ENCODE measurements at regions not wholly inside any gene's neighbourhood (a gene's known extent, or its start where the extent isn't known, plus 50 kb on each side); places are given as distances from the start of the nearest gene placed in this dataset.
A peak's percentile ranks its signal among the peaks of the same experiment; 100 is the strongest.

- no peak overlapping the region for H3K4me3 ChIP-seq
- no peak overlapping the region for H3K27ac ChIP-seq
- TF ChIP-seq, protein P1, sequence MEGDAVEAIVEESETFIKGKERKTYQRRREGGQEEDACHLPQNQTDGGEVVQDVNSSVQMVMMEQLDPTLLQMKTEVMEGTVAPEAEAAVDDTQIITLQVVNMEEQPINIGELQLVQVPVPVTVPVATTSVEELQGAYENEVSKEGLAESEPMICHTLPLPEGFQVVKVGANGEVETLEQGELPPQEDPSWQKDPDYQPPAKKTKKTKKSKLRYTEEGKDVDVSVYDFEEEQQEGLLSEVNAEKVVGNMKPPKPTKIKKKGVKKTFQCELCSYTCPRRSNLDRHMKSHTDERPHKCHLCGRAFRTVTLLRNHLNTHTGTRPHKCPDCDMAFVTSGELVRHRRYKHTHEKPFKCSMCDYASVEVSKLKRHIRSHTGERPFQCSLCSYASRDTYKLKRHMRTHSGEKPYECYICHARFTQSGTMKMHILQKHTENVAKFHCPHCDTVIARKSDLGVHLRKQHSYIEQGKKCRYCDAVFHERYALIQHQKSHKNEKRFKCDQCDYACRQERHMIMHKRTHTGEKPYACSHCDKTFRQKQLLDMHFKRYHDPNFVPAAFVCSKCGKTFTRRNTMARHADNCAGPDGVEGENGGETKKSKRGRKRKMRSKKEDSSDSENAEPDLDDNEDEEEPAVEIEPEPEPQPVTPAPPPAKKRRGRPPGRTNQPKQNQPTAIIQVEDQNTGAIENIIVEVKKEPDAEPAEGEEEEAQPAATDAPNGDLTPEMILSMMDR (IDR thresholded peaks at IDR 0.05): no peak
- no peaks in the 10 kb centered on the region for H3K27me3 ChIP-seq (ENCODE audit: low read depth)
- H3K9me3 ChIP-seq: peaks cover 8% of the 10 kb centered on the region
- no peaks in the 10 kb centered on the region for H3K4me1 ChIP-seq
- DNase-seq: no peak
- no peak for ATAC-seq
- H3K36me3 ChIP-seq: no peaks in the 10 kb centered on the region
- intact Hi-C loops (cut with DNase I): no loop called here
Observed at GRCh38 chr16:86410081-86410480, 100.2 kb upstream of the FOXF1 start.

- Histone ChIP-seq H3K36me3 (no peaks in the 10 kb centered on the region), H3K4me1 (no peaks in the 10 kb centered on the region), H3K27ac (no peak overlapping the region), H3K9me3 (peaks cover 8% of the 10 kb centered on the region), H3K27me3 (ENCODE audit: low read depth) (peaks cover 2% of the 10 kb centered on the region), H3K4me3 (no peak overlapping the region)
- no peak for DNase-seq
- TF ChIP-seq, protein P1 (IDR thresholded peaks at IDR 0.05): no peak
- ATAC-seq: no peak
- intact Hi-C loops (cut with DNase I): no loop called here
Observed at GRCh38 chr16:86410529-86410928, 99.8 kb upstream of the FOXF1 start.

- no peak overlapping the region for H3K27ac ChIP-seq
- TF ChIP-seq, protein P1 (IDR thresholded peaks at IDR 0.05): no peak
- intact Hi-C loops (cut with DNase I): no loop called here
- H3K4me3 ChIP-seq: no peak overlapping the region
- no peaks in the 10 kb centered on the region for H3K4me1 ChIP-seq
- H3K9me3 ChIP-seq: peaks cover 8% of the 10 kb centered on the region
- peaks cover 7% of the 10 kb centered on the region for H3K27me3 ChIP-seq (ENCODE audit: low read depth)
- no peak for ATAC-seq
- no peak for DNase-seq
- H3K36me3 ChIP-seq: no peaks in the 10 kb centered on the region
Observed at GRCh38 chr16:86411897-86412296, 98.4 kb upstream of the FOXF1 start.

DNA sequence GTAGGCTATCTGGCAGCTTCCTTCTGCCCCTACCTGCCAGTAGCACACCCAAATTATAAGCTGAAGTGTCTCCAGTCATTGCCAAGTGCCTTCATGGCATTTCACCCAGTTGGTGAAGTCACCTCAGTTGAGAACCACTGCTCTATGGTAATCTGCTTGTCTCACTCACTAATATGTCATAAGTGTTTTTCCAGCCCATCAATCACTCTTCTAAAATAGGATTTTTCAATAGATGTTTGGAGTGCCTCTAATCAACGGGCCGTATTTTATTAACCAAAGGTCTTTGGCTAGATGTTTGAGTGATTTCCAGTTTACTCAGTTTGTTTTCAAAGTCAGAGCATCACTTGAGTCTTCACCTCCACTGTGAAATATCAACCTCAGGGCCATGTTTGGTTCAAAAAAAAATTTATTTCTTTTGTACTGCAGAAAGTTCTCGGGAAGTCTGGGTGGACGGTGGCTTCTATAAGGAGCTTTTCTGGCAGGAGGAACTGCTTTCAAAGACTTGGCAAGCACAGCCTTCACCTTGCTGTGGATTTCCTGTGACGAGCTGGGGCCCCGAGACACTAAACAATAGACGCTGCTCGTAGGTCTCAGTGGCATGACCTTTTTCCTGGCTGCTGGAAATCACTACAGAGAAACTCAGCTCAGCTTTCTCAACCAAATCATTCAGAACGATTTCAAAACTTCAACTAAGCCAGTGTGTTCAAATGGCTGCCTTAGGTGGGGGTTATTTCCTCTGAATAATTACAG is 95.2 kb upstream of the FOXF1 start:
- TF ChIP-seq, protein P1 (IDR thresholded peaks at IDR 0.05): no peak
- ATAC-seq (no peak), DNase-seq (no peak)
- Histone ChIP-seq H3K9me3 (peaks cover 8% of the 10 kb centered on the region), H3K4me1 (no peaks in the 10 kb centered on the region), H3K4me3 (no peak overlapping the region), H3K36me3 (no peaks in the 10 kb centered on the region), H3K27ac (peak overlapping the region; percentile 37), H3K27me3 (ENCODE audit: low read depth) (peaks cover 7% of the 10 kb centered on the region)
- intact Hi-C loops (cut with DNase I): no loop called here

GRCh38 chr16:86418981-86419380 is 91.3 kb upstream of the FOXF1 start:
- ATAC-seq: no peak
- Histone ChIP-seq H3K36me3 (no peaks in the 10 kb centered on the region), H3K4me3 (no peak overlapping the region), H3K9me3 (peaks cover 6% of the 10 kb centered on the region), H3K27me3 (ENCODE audit: low read depth) (peaks cover 7% of the 10 kb centered on the region), H3K27ac (no peak overlapping the region), H3K4me1 (no peaks in the 10 kb centered on the region)
- DNase-seq: no peak
- intact Hi-C loops (cut with DNase I): no loop called here
- TF ChIP-seq, protein P1 (IDR thresholded peaks at IDR 0.05): no peak
